Keratinocyte (primary cell): ENCODE measurements at regions not wholly inside any gene's neighbourhood (a gene's known extent, or its start where the extent isn't known, plus 50 kb on each side); places are given as distances from the start of the nearest gene placed in this dataset.
A peak's percentile ranks its signal among the peaks of the same experiment; 100 is the strongest.

ENCODE experiments used
- DNase-seq: peaks from one replicate; pipeline ENCODE4 v3.0.0-alpha.2; 2011; ENCODE audit warnings: low read depth, missing footprints, low spot score
- FAIRE-seq: peaks from 2 replicates; lab custom pipeline; 2011; peaks lifted over from hg19 to GRCh38; lab: Jason Lieb, UNC
- H2AFZ ChIP-seq: 2 replicates; pipeline ENCODE4 v1.6.0; 2012; ENCODE audit warnings: low read length, control low read depth, inconsistent platforms; ENCODE audit not compliant: control insufficient read depth
- H3K27ac ChIP-seq: 2 replicates; pipeline ENCODE4 v1.5.1; 2011; ENCODE audit warnings: low read length; ENCODE audit not compliant: control insufficient read depth, insufficient read depth
- H3K27me3 ChIP-seq: 3 replicates; pipeline ENCODE4 v1.6.0; 2011; ENCODE audit warnings: low read length; ENCODE audit not compliant: control insufficient read depth, insufficient read depth; ENCODE audit errors: extremely low read depth
- H3K36me3 ChIP-seq, 2 experiments: 2 replicates in 1 of 2; 3 replicates in 1 of 2; pipeline ENCODE4 v1.5.1; 2011; ENCODE audit warnings: low read length in 2 of 2, mild to moderate bottlenecking in 1 of 2; ENCODE audit not compliant: control insufficient read depth in 2 of 2, insufficient read depth in 2 of 2; ENCODE audit errors: extremely low read depth in 1 of 2
- H3K4me1 ChIP-seq: 3 replicates; pipeline ENCODE4 v1.5.1; 2011; ENCODE audit warnings: low read length; ENCODE audit not compliant: control insufficient read depth, insufficient read depth; ENCODE audit errors: extremely low read depth
- H3K4me2 ChIP-seq: 3 replicates; pipeline ENCODE4 v1.6.0; 2011; ENCODE audit warnings: low read depth, low read length; ENCODE audit not compliant: control insufficient read depth, insufficient read depth; ENCODE audit errors: extremely low read depth
- H3K4me3 ChIP-seq, 3 experiments: fragments of 200-600 bp in 1 of 3; sonication (generic) in 1 of 3; 2 replicates in 2 of 3; 3 replicates in 1 of 3; pipeline ENCODE4 v1.5.1; 2011 to 2016; ENCODE audit warnings: low read length in 3 of 3, mild to moderate bottlenecking in 3 of 3, control low read depth in 2 of 3, inconsistent platforms in 1 of 3, low read depth in 1 of 3, mixed read lengths in 1 of 3, mixed run types in 1 of 3, moderate library complexity in 1 of 3; ENCODE audit not compliant: control insufficient read depth in 2 of 3, insufficient read depth in 2 of 3; ENCODE audit errors: extremely low read depth in 1 of 3
- H3K79me2 ChIP-seq: 2 replicates; pipeline ENCODE4 v1.6.0; 2012; ENCODE audit warnings: low read length; ENCODE audit not compliant: control insufficient read depth, insufficient read depth
- H3K9ac ChIP-seq: 3 replicates; pipeline ENCODE4 v1.6.0; 2011; ENCODE audit warnings: low read length; ENCODE audit not compliant: control insufficient read depth, insufficient read depth; ENCODE audit errors: extremely low read depth
- H3K9me1 ChIP-seq: 3 replicates; pipeline ENCODE4 v1.6.0; 2011; ENCODE audit warnings: low read length; ENCODE audit not compliant: control insufficient read depth, insufficient read depth; ENCODE audit errors: extremely low read depth
- H3K9me3 ChIP-seq: 2 replicates; pipeline ENCODE4 v1.5.1; 2012; ENCODE audit warnings: low read depth, low read length; ENCODE audit not compliant: control insufficient read depth
- H4K20me1 ChIP-seq: 3 replicates; pipeline ENCODE4 v1.6.0; 2011; ENCODE audit warnings: low read length; ENCODE audit not compliant: control insufficient read depth, insufficient read depth; ENCODE audit errors: extremely low read depth
- CTCF ChIP-seq, 3 experiments: IDR thresholded peaks in 1 of 3; conservative IDR thresholded peaks in 1 of 3; optimal IDR thresholded peaks in 1 of 3; 2 replicates in 2 of 3; 3 replicates in 1 of 3; pipeline versions ENCODE3 to v1.5.1; 2011; ENCODE audit warnings: low read length in 3 of 3, mild to moderate bottlenecking in 3 of 3, moderate library complexity in 2 of 3, control low read depth in 1 of 3, inconsistent platforms in 1 of 3; ENCODE audit not compliant: insufficient read depth in 2 of 3; ENCODE audit errors: extremely low read depth in 1 of 3
- EZH2 ChIP-seq: IDR thresholded peaks from one replicate; pipeline ENCODE4 v1.6.1; 2012; ENCODE audit warnings: inconsistent platforms, mild to moderate bottlenecking, low read length, moderate library complexity
- dilution Hi-C: fragments of 300-500 bp; cut with MboI; formaldehyde crosslinking; loops from one replicate; pipeline ENCODE4 v1.7.0; 2020; ENCODE audit warnings: low sequenced_read_pairs; ENCODE audit not compliant: extremely low pct_ligation_motif_present

GRCh38 chr10:25682203-25682851, 251.7 kb upstream of the MYO3A start:
- no peaks in the 10 kb centered on the region for H3K27me3 ChIP-seq
- no peak overlapping the region for H3K4me2 ChIP-seq
- H4K20me1 ChIP-seq: no peaks in the 10 kb centered on the region
- no peaks in the 10 kb centered on the region for H3K36me3 ChIP-seq
- H3K4me3 ChIP-seq: no peak overlapping the region
- FAIRE-seq (no peak), DNase-seq (no peak)
- dilution Hi-C loops: no loop called here
- no peak overlapping the region for H3K27ac ChIP-seq
- H2AFZ ChIP-seq: no peak overlapping the region
- no peaks in the 10 kb centered on the region for H3K9me3 ChIP-seq
- H3K4me1 ChIP-seq: no peaks in the 10 kb centered on the region
- H3K9me1 ChIP-seq: no peaks in the 10 kb centered on the region
- H3K79me2 ChIP-seq: no peaks in the 10 kb centered on the region
- no peak for TF ChIP-seq EZH2
- TF ChIP-seq CTCF (optimal IDR thresholded peaks at IDR 0.05 in 1 of 3, IDR thresholded peaks at IDR 0.05 in 1 of 3, conservative IDR thresholded peaks at IDR 0.05 in 1 of 3; ENCODE audit: extremely low read depth in 1 of 3, insufficient read depth in 2 of 3, low read length in 3 of 3): peak in 2 of 3 experiments; percentile 28 to 30
- no peak overlapping the region for H3K9ac ChIP-seq

GRCh38 chr10:25683344-25683743, 250.7 kb upstream of the MYO3A start:
- Histone ChIP-seq H3K27me3 (no peaks in the 10 kb centered on the region), H4K20me1 (no peaks in the 10 kb centered on the region), H3K4me1 (no peaks in the 10 kb centered on the region), H3K27ac (no peak overlapping the region), H2AFZ (no peak overlapping the region), H3K36me3 (no peaks in the 10 kb centered on the region), H3K4me3 (no peak overlapping the region), H3K9me3 (no peaks in the 10 kb centered on the region), H3K4me2 (no peak overlapping the region), H3K9me1 (no peaks in the 10 kb centered on the region), H3K79me2 (no peaks in the 10 kb centered on the region), H3K9ac (no peak overlapping the region)
- DNase-seq (no peak), FAIRE-seq (no peak)
- TF ChIP-seq EZH2 (no peak), CTCF (optimal IDR thresholded peaks at IDR 0.05 in 1 of 3, IDR thresholded peaks at IDR 0.05 in 1 of 3, conservative IDR thresholded peaks at IDR 0.05 in 1 of 3; ENCODE audit: extremely low read depth in 1 of 3, insufficient read depth in 2 of 3, low read length in 3 of 3) (no peak)
- dilution Hi-C loops: no loop called here
